Right kidney (tissue), 1 donor: ENCODE measurements at regions not wholly inside any gene's neighbourhood (a gene's known extent, or its start where the extent isn't known, plus 50 kb on each side); places are given as distances from the start of the nearest gene placed in this dataset.

Experiments
- DNase-seq: peaks from one replicate; pipeline ENCODE4 v3.0.0-alpha.2; 2016

- no peak for DNase-seq
Observed at GRCh38 chr10:31581741-31582323, 262.8 kb downstream of the ZEB1 start.

GRCh38 chr10:31580646-31581045 lies 261.6 kb downstream of the ZEB1 start:
- no peak for DNase-seq
